ENCODE measurements at regions not wholly inside any gene's neighbourhood (a gene's known extent, or its start where the extent isn't known, plus 50 kb on each side); places are given as distances from the start of the nearest gene placed in this dataset.

- no peaks in the 10 kb centered on the region for H3K36me3 ChIP-seq (ENCODE audit: insufficient read depth, low read length)
- TF ChIP-seq, protein P1, sequence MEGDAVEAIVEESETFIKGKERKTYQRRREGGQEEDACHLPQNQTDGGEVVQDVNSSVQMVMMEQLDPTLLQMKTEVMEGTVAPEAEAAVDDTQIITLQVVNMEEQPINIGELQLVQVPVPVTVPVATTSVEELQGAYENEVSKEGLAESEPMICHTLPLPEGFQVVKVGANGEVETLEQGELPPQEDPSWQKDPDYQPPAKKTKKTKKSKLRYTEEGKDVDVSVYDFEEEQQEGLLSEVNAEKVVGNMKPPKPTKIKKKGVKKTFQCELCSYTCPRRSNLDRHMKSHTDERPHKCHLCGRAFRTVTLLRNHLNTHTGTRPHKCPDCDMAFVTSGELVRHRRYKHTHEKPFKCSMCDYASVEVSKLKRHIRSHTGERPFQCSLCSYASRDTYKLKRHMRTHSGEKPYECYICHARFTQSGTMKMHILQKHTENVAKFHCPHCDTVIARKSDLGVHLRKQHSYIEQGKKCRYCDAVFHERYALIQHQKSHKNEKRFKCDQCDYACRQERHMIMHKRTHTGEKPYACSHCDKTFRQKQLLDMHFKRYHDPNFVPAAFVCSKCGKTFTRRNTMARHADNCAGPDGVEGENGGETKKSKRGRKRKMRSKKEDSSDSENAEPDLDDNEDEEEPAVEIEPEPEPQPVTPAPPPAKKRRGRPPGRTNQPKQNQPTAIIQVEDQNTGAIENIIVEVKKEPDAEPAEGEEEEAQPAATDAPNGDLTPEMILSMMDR (IDR thresholded peaks at IDR 0.05; ENCODE audit: borderline replicate concordance, extremely low read depth, low read length, poor library complexity, severe bottlenecking) = no peak
- no peak for TF ChIP-seq EZH2 (IDR thresholded peaks at IDR 0.05; ENCODE audit: borderline replicate concordance, low read depth, low read length, severe bottlenecking)
- H3K9ac ChIP-seq (ENCODE audit: low read depth, low read length) = no peak overlapping the region
- H3K27me3 ChIP-seq (ENCODE audit: insufficient read depth, low read length, poor library complexity) = peaks cover 3% of the 10 kb centered on the region
- H2AFZ ChIP-seq (ENCODE audit: low read depth, low read length) = no peak overlapping the region
- H4K20me1 ChIP-seq (ENCODE audit: insufficient read depth, low read length) = no peaks in the 10 kb centered on the region
- no peak overlapping the region for H3K27ac ChIP-seq (ENCODE audit: low read length)
- DNase-seq (no peak), ATAC-seq (ENCODE audit: insufficient read depth, low read depth) (no peak)
- no peaks in the 10 kb centered on the region for H3K79me2 ChIP-seq (ENCODE audit: insufficient read depth, low read length)
- no peaks in the 10 kb centered on the region for H3K9me3 ChIP-seq (ENCODE audit: insufficient read depth, low read length, severe bottlenecking)
- H3K4me3 ChIP-seq (ENCODE audit: low read depth in 1 of 2, low read length in 2 of 2) = no peak overlapping the region
- H3K4me2 ChIP-seq (ENCODE audit: insufficient read depth, low read length) = no peak overlapping the region
- H3K4me1 ChIP-seq (ENCODE audit: insufficient read depth, low read length) = no peaks in the 10 kb centered on the region
Measured at GRCh38 chr20:12956303-12956702, 52.5 kb upstream of the SPTLC3 start.

- no peaks in the 10 kb centered on the region for H3K36me3 ChIP-seq (ENCODE audit: insufficient read depth, low read length)
- H3K4me3 ChIP-seq (ENCODE audit: low read depth in 1 of 2, low read length in 2 of 2) = no peak overlapping the region
- no peaks in the 10 kb centered on the region for H3K4me1 ChIP-seq (ENCODE audit: insufficient read depth, low read length)
- H3K9me3 ChIP-seq (ENCODE audit: insufficient read depth, low read length, severe bottlenecking) = no peaks in the 10 kb centered on the region
- no peak for ATAC-seq (ENCODE audit: insufficient read depth, low read depth)
- H4K20me1 ChIP-seq (ENCODE audit: insufficient read depth, low read length) = no peaks in the 10 kb centered on the region
- peaks cover 3% of the 10 kb centered on the region for H3K27me3 ChIP-seq (ENCODE audit: insufficient read depth, low read length, poor library complexity)
- TF ChIP-seq, protein P1 (IDR thresholded peaks at IDR 0.05; ENCODE audit: borderline replicate concordance, extremely low read depth, low read length, poor library complexity, severe bottlenecking) = no peak
- TF ChIP-seq EZH2 (IDR thresholded peaks at IDR 0.05; ENCODE audit: borderline replicate concordance, low read depth, low read length, severe bottlenecking) = no peak
- H3K9ac ChIP-seq (ENCODE audit: low read depth, low read length) = no peak overlapping the region
- DNase-seq = no peak
- H3K79me2 ChIP-seq (ENCODE audit: insufficient read depth, low read length) = no peaks in the 10 kb centered on the region
- no peak overlapping the region for H2AFZ ChIP-seq (ENCODE audit: low read depth, low read length)
- H3K4me2 ChIP-seq (ENCODE audit: insufficient read depth, low read length) = no peak overlapping the region
- H3K27ac ChIP-seq (ENCODE audit: low read length) = no peak overlapping the region
Measured at GRCh38 chr20:12957968-12958367, 50.8 kb upstream of the SPTLC3 start.
